K562 (cell line): ENCODE measurements at regions not wholly inside any gene's neighbourhood (a gene's known extent, or its start where the extent isn't known, plus 50 kb on each side); places are given as distances from the start of the nearest gene placed in this dataset.

Experiments
- ATAC-seq: fragments of 200-7000 bp; cut with Tn5 transposase; 3 replicates; pipeline ENCODE4 v1.9.1; 2020; ENCODE audit warnings: moderate library complexity
- BruUV-seq: library from RNA; stranded (reverse); fragments of 400-500 nt; replicated peaks from 2 replicates; lab custom pipeline; 2021; lab: Mats Ljungman, UMichigan
- CTCF ChIA-PET: fragments of 300-600 bp; formaldehyde crosslinking; extraction: SDS; loops from one replicate; lab custom pipeline; 2021; ENCODE audit warnings: low intra/inter-chr PET ratio; lab: Yijun Ruan, JAX
- POLR2A ChIA-PET: fragments of 300-600, 350-650 bp; sonication (Branson Sonifier 250); formaldehyde crosslinking; extraction: SDS; loops from one replicate; lab custom pipeline; 2021; ENCODE audit warnings: antibody characterized with exemption, inconsistent platforms; lab: Yijun Ruan, JAX
- DNase-seq, 4 experiments: peaks; one replicate each; pipeline versions ENCODE4 v3.0.0 to v3.0.0-alpha.2; 2011 to 2018; ENCODE audit warnings: low spot score in 3 of 4, mixed read lengths in 3 of 4; ENCODE audit errors: extremely low read depth in 1 of 4
- FAIRE-seq: peaks from 2 replicates; lab custom pipeline; 2011; peaks lifted over from hg19 to GRCh38; lab: Jason Lieb, UNC
- H2AFZ ChIP-seq: 2 replicates; pipeline ENCODE4 v1.6.0; 2011; ENCODE audit warnings: low read depth, low read length, control low read depth, inconsistent platforms
- H3K27ac ChIP-seq: fragments of 200-600 bp; 3 replicates; pipeline ENCODE4 v1.8.0; 2011; ENCODE audit warnings: low read depth, mild to moderate bottlenecking, control low read depth, inconsistent platforms, low read length, moderate library complexity, mixed read lengths; ENCODE audit errors: extremely low read depth
- H3K27me3 ChIP-seq, 2 experiments: fragments of 300-600 bp in 1 of 2; 2 replicates in 1 of 2; 3 replicates in 1 of 2; pipeline versions ENCODE4 v1.6.0 to v1.8.0; 2011; ENCODE audit warnings: inconsistent platforms in 2 of 2, low read length in 2 of 2, mild to moderate bottlenecking in 1 of 2, mixed read lengths in 1 of 2, moderate library complexity in 1 of 2; ENCODE audit not compliant: control insufficient read depth in 2 of 2, insufficient read depth in 2 of 2
- H3K36me3 ChIP-seq: fragments of 300-600 bp; 3 replicates; pipeline ENCODE4 v1.8.0; 2011; ENCODE audit warnings: mild to moderate bottlenecking, low read length, inconsistent platforms; ENCODE audit not compliant: control insufficient read depth, insufficient read depth
- H3K4me1 ChIP-seq, 2 experiments: fragments of 200-600 bp in 1 of 2; replicated peaks in 1 of 2; 2 replicates in 1 of 2; 3 replicates in 1 of 2; pipeline versions ENCODE4 v1.5.1 to v1.8.0; 2011; ENCODE audit warnings: inconsistent platforms in 2 of 2, low read length in 2 of 2, mild to moderate bottlenecking in 1 of 2, mixed read lengths in 1 of 2, moderate library complexity in 1 of 2; ENCODE audit not compliant: control insufficient read depth in 2 of 2, insufficient read depth in 2 of 2
- H3K4me2 ChIP-seq: 2 replicates; pipeline ENCODE4 v1.6.1; 2011; ENCODE audit warnings: low read length, control low read depth, inconsistent platforms, mixed read lengths; ENCODE audit not compliant: insufficient read depth
- H3K4me3 ChIP-seq: fragments of 200-600 bp; sonication (generic), shearing (Covaris generic); 2 replicates; pipeline ENCODE4 v1.5.1; 2016; ENCODE audit warnings: control low read depth, inconsistent platforms
- H3K79me2 ChIP-seq: fragments of 200-600 bp; 3 replicates; pipeline ENCODE4 v1.8.0; 2011; ENCODE audit warnings: low read length, inconsistent platforms; ENCODE audit not compliant: control insufficient read depth, insufficient read depth
- H3K9ac ChIP-seq, 2 experiments: 2 replicates each; pipeline versions ENCODE4 v1.6.0 to v1.6.1; 2011; ENCODE audit warnings: low read depth in 2 of 2, low read length in 2 of 2, control low read depth in 1 of 2, inconsistent platforms in 1 of 2, mild to moderate bottlenecking in 1 of 2, mixed read lengths in 1 of 2; ENCODE audit not compliant: insufficient read depth in 1 of 2
- H3K9me1 ChIP-seq: one replicate; pipeline ENCODE4 v1.6.0; 2011; ENCODE audit warnings: inconsistent platforms, mild to moderate bottlenecking, low read length, moderate library complexity; ENCODE audit not compliant: control insufficient read depth, insufficient read depth
- H3K9me3 ChIP-seq: replicated peaks from 2 replicates; pipeline ENCODE4 v1.5.1; 2011; ENCODE audit warnings: low read depth, low read length, inconsistent platforms; ENCODE audit not compliant: control insufficient read depth, insufficient read depth
- H4K20me1 ChIP-seq: replicated peaks from 2 replicates; pipeline ENCODE4 v1.6.1; 2011; ENCODE audit warnings: low read length, inconsistent platforms, mixed read lengths; ENCODE audit not compliant: control insufficient read depth, insufficient read depth
- ATF1 ChIP-seq, 2 experiments: fragments of 450-650 bp in 1 of 2; IDR thresholded peaks; 2 replicates each; pipeline ENCODE4 v1.6.1; 2016; ENCODE audit warnings: missing compliant biosample characterization in 1 of 2, missing genetic modification characterization in 1 of 2
- CCAR2 ChIP-seq: fragments of 200-400 bp; formaldehyde crosslinking; IDR thresholded peaks from 2 replicates; pipeline ENCODE4 v1.6.1; 2017; ENCODE audit warnings: mild to moderate bottlenecking, low read depth, low read length
- CREB1 ChIP-seq, 2 experiments: sonication (generic) in 1 of 2; formaldehyde crosslinking in 1 of 2; IDR thresholded peaks; 2 replicates each; pipeline versions ENCODE4 v1.6.1 to v1.8.0; 2012 to 2022; ENCODE audit warnings: inconsistent platforms in 1 of 2, mild to moderate bottlenecking in 1 of 2, missing genetic modification reagents in 1 of 2, moderate library complexity in 1 of 2
- ELF2 ChIP-seq: fragments of 250-450 bp; sonication (Bioruptor Pico); IDR thresholded peaks from 2 replicates; pipeline ENCODE4 v1.5.0; 2021; ENCODE audit warnings: mild to moderate bottlenecking
- HES1 ChIP-seq: fragments of 450-650 bp; IDR thresholded peaks from 2 replicates; pipeline ENCODE4 v1.6.1; 2016; ENCODE audit warnings: low read depth, mild to moderate bottlenecking, moderate library complexity
- HNRNPH1 ChIP-seq: fragments of 200-400 bp; formaldehyde crosslinking; optimal IDR thresholded peaks from 2 replicates; pipeline ENCODE3; 2017; ENCODE audit warnings: low read depth, mild to moderate bottlenecking, low read length, moderate library complexity
- NR1H2 ChIP-seq: sonication (generic); formaldehyde crosslinking; IDR thresholded peaks from 2 replicates; pipeline ENCODE4 v1.4.0; 2020; ENCODE audit warnings: mild to moderate bottlenecking, missing genetic modification reagents
- POLR2G ChIP-seq: fragments of 200-400 bp; formaldehyde crosslinking; IDR thresholded peaks from 2 replicates; pipeline ENCODE4 v1.6.1; 2017; ENCODE audit warnings: low read depth, mild to moderate bottlenecking, antibody characterized with exemption, low read length, moderate library complexity
- POLR2H ChIP-seq: IDR thresholded peaks from 2 replicates; pipeline ENCODE4 v1.6.1; 2016; ENCODE audit warnings: missing genetic modification characterization, low read depth, mild to moderate bottlenecking, control low read depth, missing compliant biosample characterization, moderate library complexity
- RB1 ChIP-seq: fragments of 450-650 bp; IDR thresholded peaks from 2 replicates; pipeline ENCODE4 v1.6.1; 2017; ENCODE audit warnings: low read depth, mild to moderate bottlenecking
- SIX5 ChIP-seq, 2 experiments: IDR thresholded peaks; 2 replicates each; pipeline ENCODE4 v1.6.1; 2011; ENCODE audit warnings: low read length in 2 of 2, borderline replicate concordance in 1 of 2, low read depth in 1 of 2, mild to moderate bottlenecking in 1 of 2, moderate library complexity in 1 of 2; ENCODE audit not compliant: insufficient read depth in 1 of 2
- SMARCA5 ChIP-seq: fragments of 450-650 bp; IDR thresholded peaks from 2 replicates; pipeline ENCODE4 v1.6.1; 2016
- SP2 ChIP-seq: IDR thresholded peaks from 2 replicates; pipeline ENCODE4 v1.6.1; 2011; ENCODE audit warnings: mild to moderate bottlenecking, low read depth, low read length, moderate library complexity; ENCODE audit not compliant: poor library complexity, severe bottlenecking; ENCODE audit errors: extremely low read depth
- ZNF280A ChIP-seq: fragments of 450-650 bp; IDR thresholded peaks from 2 replicates; pipeline ENCODE4 v1.6.1; 2018; ENCODE audit warnings: mild to moderate bottlenecking, low read depth; ENCODE audit not compliant: partially characterized antibody
- ZNF584 ChIP-seq: fragments of 200-800 bp; sonication (Bioruptor generic); IDR thresholded peaks from 2 replicates; pipeline ENCODE4 v1.6.1; 2016; ENCODE audit warnings: low read depth, mild to moderate bottlenecking, missing genetic modification characterization, missing compliant biosample characterization
- ZNF785 ChIP-seq: fragments of 250-450 bp; sonication (Bioruptor Pico); IDR thresholded peaks from 2 replicates; pipeline ENCODE4 v1.4.0; 2020; ENCODE audit warnings: mild to moderate bottlenecking
- ZSCAN29 ChIP-seq: fragments of 450-650 bp; IDR thresholded peaks from 2 replicates; pipeline ENCODE4 v1.6.1; 2017
- WGBS: fragments of 100-300 bp; shearing (Covaris generic); methylation state at CpG from one replicate; pipeline ENCODE4 v1.1.6; 2016; ENCODE audit warnings: low coverage, mixed read lengths; ENCODE audit not compliant: insufficient coverage; ENCODE audit errors: missing lambda C conversion rate; 5-methylcytosine and 5-hydroxymethylcytosine counted together
- in situ Hi-C: fragments of 300-500 bp; cut with MboI; formaldehyde crosslinking; loops from 4 replicates; pipeline ENCODE4 v1.15.0; 2018; ENCODE audit warnings: inconsistent platforms, mixed read lengths
- intact Hi-C: fragments of 100-400 bp; cut with micrococcal nuclease; formaldehyde crosslinking; loops from 2 replicates; pipeline ENCODE4 v1.14.2; 2022
- TF ChIP-seq, protein P1 (sequence below): fragments of 250-450 bp; sonication (Bioruptor Pico); IDR thresholded peaks from 2 replicates; pipeline ENCODE4 v1.5.0; 2020; ENCODE audit warnings: mild to moderate bottlenecking, borderline replicate concordance

DNA sequence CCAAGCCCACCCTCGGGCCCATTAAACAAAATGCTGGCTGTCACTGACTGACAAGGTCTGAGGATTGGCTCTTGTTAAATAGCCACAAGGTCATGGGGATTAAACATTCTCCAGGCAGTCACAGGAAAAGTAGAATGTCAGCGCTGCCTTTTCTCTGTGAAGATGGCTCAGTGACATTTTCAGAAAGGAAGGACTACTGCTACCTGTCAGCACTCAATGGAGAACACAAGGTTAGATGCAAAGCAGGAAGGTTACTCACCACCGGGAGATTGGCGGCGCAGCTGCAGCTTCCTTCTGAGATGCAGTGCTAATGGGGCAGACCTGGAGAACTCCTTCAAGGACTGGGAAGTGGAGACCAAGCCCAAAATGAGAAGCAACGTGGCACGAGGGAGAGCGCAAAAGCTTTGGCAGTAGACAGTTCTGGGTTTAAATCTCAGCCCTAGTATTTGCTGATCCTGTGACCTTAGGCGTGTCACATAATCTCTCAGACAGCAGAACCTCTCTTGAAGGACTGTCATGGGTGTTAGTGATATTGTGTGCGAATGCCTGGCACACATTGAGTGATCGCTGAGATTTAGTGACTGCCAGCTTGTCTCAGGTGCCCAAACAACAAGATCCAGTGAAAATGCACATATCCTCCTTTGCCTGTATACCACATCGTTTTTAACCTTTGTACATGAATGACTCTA, 213.1 kb upstream of the BOD1L1 start (continued):
- TF ChIP-seq CCAR2 (no peak), ZSCAN29 (no peak), POLR2H (tag) (no peak), ELF2 (no peak), ZNF785 (CRISPR knock-in tag) (no peak), RB1 (no peak)
- TF ChIP-seq, protein P1, sequence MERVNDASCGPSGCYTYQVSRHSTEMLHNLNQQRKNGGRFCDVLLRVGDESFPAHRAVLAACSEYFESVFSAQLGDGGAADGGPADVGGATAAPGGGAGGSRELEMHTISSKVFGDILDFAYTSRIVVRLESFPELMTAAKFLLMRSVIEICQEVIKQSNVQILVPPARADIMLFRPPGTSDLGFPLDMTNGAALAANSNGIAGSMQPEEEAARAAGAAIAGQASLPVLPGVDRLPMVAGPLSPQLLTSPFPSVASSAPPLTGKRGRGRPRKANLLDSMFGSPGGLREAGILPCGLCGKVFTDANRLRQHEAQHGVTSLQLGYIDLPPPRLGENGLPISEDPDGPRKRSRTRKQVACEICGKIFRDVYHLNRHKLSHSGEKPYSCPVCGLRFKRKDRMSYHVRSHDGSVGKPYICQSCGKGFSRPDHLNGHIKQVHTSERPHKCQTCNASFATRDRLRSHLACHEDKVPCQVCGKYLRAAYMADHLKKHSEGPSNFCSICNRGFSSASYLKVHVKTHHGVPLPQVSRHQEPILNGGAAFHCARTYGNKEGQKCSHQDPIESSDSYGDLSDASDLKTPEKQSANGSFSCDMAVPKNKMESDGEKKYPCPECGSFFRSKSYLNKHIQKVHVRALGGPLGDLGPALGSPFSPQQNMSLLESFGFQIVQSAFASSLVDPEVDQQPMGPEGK (CRISPR knock-in tag), result no peak

DNA sequence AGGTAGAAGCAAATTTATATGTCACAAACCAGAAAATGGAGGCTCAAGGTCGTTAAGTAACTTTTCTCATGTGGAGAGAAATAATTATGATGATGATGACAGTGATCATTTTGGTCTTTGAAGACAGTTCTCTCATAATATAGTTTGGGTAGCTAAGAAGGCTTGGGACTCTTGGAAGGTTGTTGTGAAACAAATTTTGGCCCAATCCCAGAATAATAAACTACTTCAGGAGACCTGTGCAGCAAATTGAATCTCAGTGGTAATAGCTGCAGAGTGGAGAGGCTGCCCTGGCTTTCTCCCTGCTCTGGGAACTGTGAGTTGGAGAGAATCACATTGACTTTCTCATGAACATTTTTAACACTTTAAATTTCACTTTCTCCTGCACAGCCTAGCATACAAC, 217.2 kb upstream of the BOD1L1 start:
- H3K27me3 ChIP-seq, result no peaks in the 10 kb centered on the region
- H3K9ac ChIP-seq, result no peak overlapping the region
- no peaks in the 10 kb centered on the region for H4K20me1 ChIP-seq
- DNase-seq (no peak), FAIRE-seq (no peak), ATAC-seq (no peak)
- no peak overlapping the region for H3K4me2 ChIP-seq
- H3K27ac ChIP-seq, result no peak overlapping the region
- H3K4me3 ChIP-seq, result no peak overlapping the region
- H3K9me1 ChIP-seq, result no peaks in the 10 kb centered on the region
- intact Hi-C loops (no loop called here), in situ Hi-C loops (no loop called here)
- no peaks in the 10 kb centered on the region for H3K36me3 ChIP-seq
- H3K4me1 ChIP-seq, result no peaks in the 10 kb centered on the region
- H3K79me2 ChIP-seq, result no peaks in the 10 kb centered on the region
- WGBS, result 0% methylated on average over 1 of the region's 1 CpG
- ChIA-PET POLR2A (no interaction called here), CTCF (no interaction called here)
- no peak overlapping the region for H2AFZ ChIP-seq
- no TSS peak for BruUV-seq
- no peaks in the 10 kb centered on the region; the same call in 1 of the 2 replicates for H3K9me3 ChIP-seq
- TF ChIP-seq HES1 (no peak), SIX5 (IDR thresholded peaks at IDR 0.05; ENCODE audit: borderline replicate concordance in 1 of 2, insufficient read depth in 1 of 2, low read depth in 1 of 2, low read length in 2 of 2) (no peak), HNRNPH1 (no peak), ZNF584 (CRISPR knock-in tag) (no peak), POLR2G (no peak), NR1H2 (CRISPR knock-in tag) (no peak), ATF1 (CRISPR knock-in tag; IDR thresholded peaks at IDR 0.05) (no peak), ATF1 (tag; IDR thresholded peaks at IDR 0.05) (no peak), SP2 (no peak), CREB1 (IDR thresholded peaks at IDR 0.05) (no peak), CREB1 (CRISPR knock-in tag; IDR thresholded peaks at IDR 0.05) (no peak), SMARCA5 (no peak), ZNF280A (no peak)
